NOMO-1 treated with DMSO at 0.1 percent for 48 hours (cell line): ENCODE measurements at regions not wholly inside any gene's neighbourhood (a gene's known extent, or its start where the extent isn't known, plus 50 kb on each side); places are given as distances from the start of the nearest gene placed in this dataset.
"Not testable (repeated sequence)": the region's sequence is repeated elsewhere in the genome, so short reads cannot be mapped to it uniquely, and the experiment has no call there.

Experiments used
- DNase-seq: peaks from one replicate; lab custom pipeline; 2025; ENCODE audit not compliant: unreplicated experiment; lab: John Stamatoyannopoulos, UW

DNA sequence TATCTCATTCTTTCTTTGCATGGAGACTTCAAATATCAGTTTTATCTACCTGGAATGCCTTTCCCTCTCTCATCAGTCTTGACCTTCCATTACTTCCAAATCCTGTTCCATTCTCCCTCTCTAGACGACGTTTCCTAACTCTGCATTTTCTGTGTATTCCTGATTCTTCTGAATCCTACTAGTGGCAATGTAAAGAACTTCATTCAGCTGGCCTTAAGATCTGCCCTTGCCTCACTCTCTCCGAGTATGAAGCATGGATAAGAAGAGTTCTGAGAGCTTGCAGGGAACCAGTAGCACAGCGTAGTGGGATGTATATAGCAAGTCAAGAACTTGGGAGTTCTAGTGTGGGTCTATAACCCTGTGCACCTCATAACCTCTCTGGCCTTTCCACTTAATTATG lies 68.5 kb upstream of the HOXC13 start:
- DNase-seq, result no peak

DNA sequence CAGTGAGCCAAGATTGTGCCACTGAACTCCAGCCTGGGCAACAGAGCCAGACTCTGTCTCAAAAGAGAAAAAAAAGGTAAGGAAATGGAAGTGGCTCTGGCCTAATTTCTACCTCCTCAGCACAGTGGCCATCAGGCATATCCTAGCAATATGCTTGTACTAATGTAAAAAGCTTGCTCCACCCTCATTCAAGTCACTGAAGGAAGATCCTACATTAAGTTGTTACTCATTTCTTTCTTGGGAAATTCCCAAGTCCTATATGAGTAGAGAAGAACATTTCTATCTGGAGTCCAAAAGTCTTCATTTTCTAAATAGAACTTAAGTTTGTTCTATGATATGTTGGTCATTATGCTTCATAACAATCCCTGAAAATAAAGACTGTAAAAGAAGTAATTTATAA lies 67.3 kb upstream of the HOXC13 start:
- DNase-seq, result no peak

DNA sequence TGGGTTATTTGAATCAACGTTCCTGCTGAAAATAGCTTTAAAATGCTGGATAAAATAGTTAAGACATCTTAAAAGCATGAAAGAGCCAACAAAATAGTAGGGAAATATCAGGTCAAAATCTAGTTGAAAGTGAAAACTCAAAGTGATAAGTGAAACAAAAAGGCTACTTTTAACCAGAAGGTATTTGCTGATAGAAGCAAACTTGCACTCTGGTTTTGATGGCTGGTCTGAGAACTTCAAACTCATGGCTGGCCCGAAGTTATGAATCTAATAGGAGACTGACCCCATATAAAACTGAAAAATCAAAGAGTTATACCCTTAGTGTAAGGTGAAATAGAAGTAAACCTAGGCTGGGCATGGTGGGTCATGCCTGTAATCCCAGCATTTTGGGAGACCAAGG lies 66.3 kb upstream of the HOXC13 start:
- no peak for DNase-seq

DNA sequence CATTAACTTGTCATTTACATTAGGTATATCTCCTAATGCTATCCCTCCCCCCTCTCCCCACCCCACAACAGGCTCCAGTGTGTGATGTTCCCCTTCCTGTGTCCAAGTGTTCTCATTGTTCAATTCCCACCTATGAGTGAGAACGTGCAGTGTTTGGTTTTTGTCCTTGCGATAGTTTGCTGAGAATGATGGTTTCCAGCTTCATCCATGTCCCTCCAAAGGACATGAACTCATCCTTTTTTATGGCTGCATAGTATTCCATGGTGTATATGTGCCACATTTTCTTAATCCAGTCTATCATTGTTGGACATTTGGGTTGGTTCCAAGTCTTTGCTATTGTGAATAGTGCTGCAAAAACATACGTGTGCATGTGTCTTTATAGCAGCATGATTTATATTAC lies 60.7 kb upstream of the HOXC13 start:
- not testable (repeated sequence) for DNase-seq

DNA sequence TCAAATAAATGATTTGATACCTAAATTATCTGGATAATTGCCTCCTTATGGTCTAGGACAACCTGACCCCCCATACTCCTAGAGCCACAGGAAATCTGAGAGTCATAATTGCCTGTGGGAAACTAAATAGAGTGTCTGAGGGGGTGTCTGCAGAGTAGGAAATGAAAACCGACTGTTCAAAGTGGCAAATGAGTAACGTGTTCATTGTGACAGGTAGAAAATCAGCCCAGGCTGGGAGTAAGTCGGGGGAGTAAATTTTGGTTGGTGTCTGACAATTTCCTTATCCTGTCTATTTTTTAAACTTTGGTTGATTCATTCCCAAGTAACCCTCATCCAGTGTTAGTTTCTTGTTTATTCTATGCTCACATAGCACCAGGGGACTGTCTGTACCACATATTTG lies 51.6 kb upstream of the HOXC13 start:
- no peak for DNase-seq

DNA sequence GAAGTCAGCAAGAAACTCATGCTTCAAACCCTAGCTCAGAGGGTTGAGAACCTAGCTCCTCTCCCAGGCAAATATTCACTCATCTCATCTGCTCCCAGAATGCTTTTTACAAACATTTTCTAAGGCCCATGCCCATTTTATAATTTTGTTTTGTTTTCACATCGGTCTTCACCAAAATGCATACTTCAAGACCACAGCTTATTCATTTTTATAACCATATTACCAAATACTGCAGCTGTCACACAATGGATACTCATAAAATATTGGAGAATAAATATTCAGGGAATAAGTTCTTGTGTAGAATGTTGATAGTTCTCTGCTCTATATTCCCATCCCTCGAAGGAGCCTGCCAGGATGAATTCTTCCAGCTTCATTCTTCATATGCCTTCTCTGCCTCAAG lies 50.8 kb upstream of the HOXC13 start:
- DNase-seq, result no peak
